Mucosa of descending colon (tissue), 3 donors: ENCODE measurements at regions not wholly inside any gene's neighbourhood (a gene's known extent, or its start where the extent isn't known, plus 50 kb on each side); places are given as distances from the start of the nearest gene placed in this dataset.
A peak's percentile ranks its signal among the peaks of the same experiment; 100 is the strongest.

Source experiments
- ATAC-seq: fragments of 200-7000 bp; cut with Tn5 transposase; one replicate; pipeline ENCODE4 v1.9.1; 2020; ENCODE audit warnings: mild to moderate bottlenecking, moderate library complexity
- DNase-seq, 3 donors: peaks; one replicate each; pipeline ENCODE4 v3.0.0-alpha.2; 2020
- H3K36me3 ChIP-seq: fragments of 200-600 bp; one replicate; pipeline ENCODE4 v1.8.0; 2021; ENCODE audit warnings: low read depth, mild to moderate bottlenecking
- H3K4me1 ChIP-seq: fragments of 200-600 bp; one replicate; pipeline ENCODE4 v1.8.0; 2021; ENCODE audit warnings: low read depth, mild to moderate bottlenecking
- H3K4me3 ChIP-seq: fragments of 200-600 bp; one replicate; pipeline ENCODE4 v1.8.0; 2021; ENCODE audit warnings: mild to moderate bottlenecking
- H3K9me3 ChIP-seq: fragments of 200-600 bp; one replicate; pipeline ENCODE4 v1.8.0; 2021; ENCODE audit warnings: mild to moderate bottlenecking
- CTCF ChIP-seq: fragments of 200-600 bp; IDR thresholded peaks from one replicate; pipeline ENCODE4 v1.8.0; 2022; ENCODE audit warnings: antibody characterized with exemption, mild to moderate bottlenecking
- intact Hi-C, 2 donors: fragments of 100-400 bp; cut with DNase I in 1 of 2; cut with micrococcal nuclease in 1 of 2; formaldehyde crosslinking; loops; one replicate each; pipeline versions ENCODE4 v1.11.0 to v1.11.1; 2022; cut with DNase I, micrococcal nuclease
- donor health status: DM: no; HTN: no; CAD: no; lungs with moderate emphysema.
- donor health status: DM: no; HTN: no; CAD: no.
- donor health status: DM: no; HTN: yes; CAD: no.

GRCh38 chr9:101904845-101905244, 166.4 kb upstream of the GRIN3A start:
- intact Hi-C loops = no loop called here
- no peak overlapping the region for H3K4me3 ChIP-seq
- no peak for TF ChIP-seq CTCF
- H3K4me1 ChIP-seq = no peaks in the 10 kb centered on the region
- H3K36me3 ChIP-seq = no peaks in the 10 kb centered on the region
- ATAC-seq = no peak
- no peak for DNase-seq
- no peaks in the 10 kb centered on the region for H3K9me3 ChIP-seq

GRCh38 chr9:101902051-101902450, 163.6 kb upstream of the GRIN3A start:
- intact Hi-C loops = no loop called here
- ATAC-seq (no peak), DNase-seq (no peak)
- no peaks in the 10 kb centered on the region for H3K36me3 ChIP-seq
- H3K4me1 ChIP-seq = no peaks in the 10 kb centered on the region
- no peak overlapping the region for H3K4me3 ChIP-seq
- TF ChIP-seq CTCF = no peak
- no peaks in the 10 kb centered on the region for H3K9me3 ChIP-seq

- no peaks in the 10 kb centered on the region for H3K9me3 ChIP-seq
- ATAC-seq (no peak), DNase-seq (no peak)
- intact Hi-C loops = no loop called here
- TF ChIP-seq CTCF = no peak
- no peaks in the 10 kb centered on the region for H3K36me3 ChIP-seq
- no peak overlapping the region for H3K4me3 ChIP-seq
- no peaks in the 10 kb centered on the region for H3K4me1 ChIP-seq
These were observed 158.7 kb upstream of the GRIN3A start for GRCh38 chr9:101897196-101897595.

- Histone ChIP-seq H3K4me1 (no peaks in the 10 kb centered on the region), H3K4me3 (no peak overlapping the region), H3K36me3 (no peaks in the 10 kb centered on the region), H3K9me3 (no peaks in the 10 kb centered on the region)
- intact Hi-C loops = no loop called here
- no peak for TF ChIP-seq CTCF
- DNase-seq = no peak
- ATAC-seq = peak; percentile 68
These were observed 155.5 kb upstream of the GRIN3A start for GRCh38 chr9:101893661-101894646.

- DNase-seq (no peak), ATAC-seq (no peak)
- Histone ChIP-seq H3K36me3 (no peaks in the 10 kb centered on the region), H3K9me3 (no peaks in the 10 kb centered on the region), H3K4me1 (no peaks in the 10 kb centered on the region), H3K4me3 (no peak overlapping the region)
- intact Hi-C loops = no loop called here
- no peak for TF ChIP-seq CTCF
These were observed 143.1 kb upstream of the GRIN3A start for GRCh38 chr9:101881508-101881907.
